ENCODE measurements at regions not wholly inside any gene's neighbourhood (a gene's known extent, or its start where the extent isn't known, plus 50 kb on each side); places are given as distances from the start of the nearest gene placed in this dataset.
"Not testable (repeated sequence)": the region's sequence is repeated elsewhere in the genome, so short reads cannot be mapped to it uniquely, and the experiment has no call there.

DNA sequence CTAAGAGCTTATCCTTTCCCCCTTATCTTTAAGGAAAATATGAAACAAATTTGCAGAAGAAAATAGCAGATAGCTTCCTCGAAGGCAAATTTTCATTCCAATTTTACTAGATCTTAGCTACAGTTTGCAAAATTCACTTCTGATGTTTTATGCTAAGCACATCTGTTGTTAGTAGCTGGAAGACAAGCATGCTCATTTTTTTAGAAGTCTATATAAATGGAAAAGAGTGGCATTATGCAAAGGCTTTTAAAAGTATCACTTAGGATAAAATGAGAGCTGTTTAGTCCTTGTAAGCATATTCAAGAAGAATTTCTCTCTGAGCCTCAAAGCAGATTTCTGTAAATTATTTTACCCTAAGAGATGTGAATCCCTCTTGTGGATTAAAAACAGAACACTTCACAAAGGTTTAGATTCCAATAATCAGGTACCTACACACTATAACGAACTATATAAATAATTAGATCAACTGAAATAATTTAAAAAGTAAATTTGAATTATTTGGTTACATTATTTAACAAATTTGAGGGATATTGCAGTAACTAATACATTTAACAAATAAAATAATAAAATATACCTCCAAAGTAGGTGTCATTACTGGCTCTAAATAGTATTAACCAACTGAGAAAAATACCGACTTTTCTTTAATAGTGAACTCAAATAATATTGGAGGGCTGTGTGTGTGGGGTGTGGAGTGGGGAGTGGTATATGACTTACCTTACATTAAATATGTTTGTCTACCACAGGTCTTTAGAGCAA lies 307.1 kb downstream of the SEMA3D start:
- no peak for DNase-seq

DNA sequence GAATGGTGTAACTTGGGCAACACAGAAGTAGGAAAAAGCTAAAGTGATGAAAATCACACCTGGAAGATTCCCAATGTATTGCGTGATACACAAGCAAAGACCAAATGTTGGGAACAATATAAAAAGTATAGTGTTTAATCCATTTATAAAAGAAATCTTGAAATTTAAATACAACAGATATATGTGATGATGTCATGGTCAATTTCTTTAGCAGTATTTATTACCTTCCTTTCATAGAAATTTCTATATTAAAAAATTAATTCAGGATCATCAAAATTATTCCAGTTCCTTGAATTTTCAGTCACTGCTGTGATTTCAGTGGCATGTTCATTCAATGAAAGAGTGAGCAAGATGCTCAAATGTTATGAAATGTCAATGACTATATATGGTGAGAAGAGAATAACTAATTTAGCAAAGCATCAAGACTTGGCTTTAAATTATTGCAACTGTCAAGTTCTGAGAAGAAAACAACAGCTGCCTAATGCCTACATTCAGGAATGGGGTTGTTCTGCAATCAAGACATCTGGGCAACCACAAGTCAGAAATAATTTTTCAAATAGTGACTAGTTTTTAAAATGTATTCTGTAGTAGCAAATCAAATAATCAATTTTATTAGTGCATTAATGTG lies 308.8 kb downstream of the SEMA3D start:
- DNase-seq = no peak

DNA sequence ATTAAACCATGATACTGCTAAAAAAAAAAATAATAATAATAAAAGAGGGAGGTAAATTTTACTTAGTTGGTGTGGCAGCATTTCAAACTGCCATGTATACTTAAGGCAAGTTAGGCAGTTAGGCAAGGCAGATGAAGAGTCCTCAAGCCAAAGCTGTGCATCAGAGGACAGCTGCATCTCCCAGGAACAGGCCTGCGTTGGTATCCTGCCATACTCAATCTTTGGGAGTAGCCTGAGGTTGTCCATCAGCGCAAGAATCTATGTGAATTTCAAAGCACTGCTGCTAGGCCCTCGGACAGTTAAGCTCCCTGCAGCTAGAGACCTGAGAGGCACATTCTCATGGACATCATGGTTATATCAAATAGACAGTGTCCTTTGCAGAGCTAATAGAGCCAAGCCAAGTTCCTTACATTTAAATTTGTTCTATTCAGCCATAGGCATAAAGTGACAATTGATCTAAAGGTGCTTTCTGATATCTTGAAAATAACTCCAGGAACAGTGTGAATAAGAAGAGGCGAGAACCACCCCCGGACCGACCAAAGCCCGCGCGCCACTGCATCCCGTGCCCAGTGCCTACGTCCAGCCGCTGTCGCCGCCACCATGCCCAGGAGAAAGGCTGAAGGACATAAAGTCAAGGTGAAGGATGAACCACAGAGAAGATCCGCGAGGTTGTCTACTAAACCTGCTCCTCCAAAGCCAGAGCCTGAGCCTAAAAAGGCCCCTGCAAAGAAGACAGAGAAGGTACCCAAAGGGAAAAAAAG lies 310.6 kb downstream of the SEMA3D start:
- DNase-seq = no peak

DNA sequence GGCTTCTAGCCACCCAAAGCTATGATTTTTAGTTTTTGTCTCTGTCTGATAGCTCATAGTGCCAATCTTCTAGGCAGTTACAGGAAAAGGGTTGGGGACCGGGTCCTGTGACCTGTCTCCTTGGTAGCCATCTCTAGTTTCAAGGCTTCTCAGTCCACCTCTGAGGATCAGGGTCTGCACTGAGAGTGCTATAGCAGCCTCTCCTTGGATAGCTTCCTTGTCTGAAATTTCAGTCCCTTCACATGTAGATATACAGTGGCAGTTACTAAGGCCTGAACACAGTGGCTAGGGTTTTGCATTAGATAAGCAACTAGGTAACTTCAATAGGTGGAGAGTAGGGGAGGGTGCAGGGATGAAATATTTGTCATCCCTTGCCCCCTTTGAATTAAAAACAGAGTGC lies 321.3 kb downstream of the SEMA3D start:
- DNase-seq = no peak

GRCh38 chr7:84857336-84857735 lies 329.5 kb downstream of the SEMA3D start:
- DNase-seq = no peak

DNA sequence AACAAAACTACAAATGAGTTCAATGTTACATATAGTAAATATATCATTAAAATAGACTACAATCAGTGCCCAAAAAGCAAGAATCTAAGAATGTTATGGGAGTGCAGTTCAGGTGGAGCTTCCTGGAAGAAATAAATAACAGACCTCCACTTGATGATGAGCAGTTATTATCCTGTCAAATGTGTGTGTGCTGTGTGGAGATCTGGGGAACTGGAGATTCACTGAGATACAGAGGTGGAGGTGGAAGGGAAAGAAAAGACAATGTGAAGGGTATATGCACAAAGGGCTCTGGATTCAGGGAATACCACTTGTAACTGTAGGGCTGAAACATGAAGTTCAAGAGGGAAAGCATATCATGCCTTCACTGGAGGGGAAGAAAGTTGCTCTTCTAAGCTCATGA lies 331.1 kb downstream of the SEMA3D start:
- DNase-seq = no peak

DNA sequence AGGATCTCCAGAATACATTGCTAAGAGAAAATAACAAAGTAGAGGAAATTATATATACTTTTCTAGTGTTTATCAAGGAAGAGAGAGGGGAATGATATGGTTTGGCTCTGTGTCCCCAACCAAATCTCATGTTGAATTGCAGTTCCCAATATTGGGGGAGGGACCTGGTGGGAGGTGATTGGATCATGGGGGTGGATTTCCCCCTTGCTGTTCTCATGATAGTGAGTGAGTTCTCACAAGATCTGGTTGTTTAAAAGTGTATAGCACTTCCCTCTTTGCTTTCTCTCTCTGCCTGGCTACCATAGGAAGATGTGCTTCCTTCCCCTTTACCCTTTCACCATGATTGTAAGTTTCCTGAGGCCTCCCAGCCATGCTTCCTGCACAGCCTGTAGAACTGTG lies 337.9 kb downstream of the SEMA3D start:
- not testable (repeated sequence) for DNase-seq

GRCh38 chr7:84848219-84848973 lies 338.5 kb downstream of the SEMA3D start:
- no peak for DNase-seq

GRCh38 chr7:84847790-84848189 lies 339.1 kb downstream of the SEMA3D start:
- no peak for DNase-seq

- DNase-seq = no peak
These were observed 339.8 kb downstream of the SEMA3D start for GRCh38 chr7:84847038-84847437.

GRCh38 chr7:84845971-84846370 lies 340.9 kb downstream of the SEMA3D start:
- DNase-seq = no peak

GRCh38 chr7:84844771-84845170 lies 342.1 kb downstream of the SEMA3D start:
- DNase-seq = no peak

- DNase-seq = no peak
These were observed 345.0 kb downstream of the SEMA3D start for GRCh38 chr7:84841809-84842208.

- no peak for DNase-seq
These were observed 348.0 kb downstream of the SEMA3D start for GRCh38 chr7:84838857-84839256.

DNA sequence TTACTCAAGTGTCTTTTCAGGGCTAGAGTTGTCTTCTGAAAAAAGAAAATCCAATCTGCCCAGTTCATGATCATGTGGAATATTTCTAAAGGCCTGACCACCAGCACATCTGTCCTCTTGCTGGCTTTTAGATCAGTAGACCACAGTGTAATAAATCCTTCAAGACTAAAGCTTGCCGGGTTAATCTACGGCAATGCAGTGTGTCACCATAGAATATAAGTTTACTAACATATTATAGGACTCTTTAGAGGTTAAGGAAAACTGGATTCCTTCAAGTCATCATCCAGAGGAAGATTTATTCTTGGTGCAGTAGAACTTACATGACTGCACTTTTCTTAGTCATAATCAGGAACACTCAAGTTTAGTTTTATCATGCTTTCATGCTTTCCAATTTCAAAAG lies 349.5 kb downstream of the SEMA3D start:
- no peak for DNase-seq

GRCh38 chr7:84829719-84830118 lies 357.1 kb downstream of the SEMA3D start:
- no peak for DNase-seq

DNA sequence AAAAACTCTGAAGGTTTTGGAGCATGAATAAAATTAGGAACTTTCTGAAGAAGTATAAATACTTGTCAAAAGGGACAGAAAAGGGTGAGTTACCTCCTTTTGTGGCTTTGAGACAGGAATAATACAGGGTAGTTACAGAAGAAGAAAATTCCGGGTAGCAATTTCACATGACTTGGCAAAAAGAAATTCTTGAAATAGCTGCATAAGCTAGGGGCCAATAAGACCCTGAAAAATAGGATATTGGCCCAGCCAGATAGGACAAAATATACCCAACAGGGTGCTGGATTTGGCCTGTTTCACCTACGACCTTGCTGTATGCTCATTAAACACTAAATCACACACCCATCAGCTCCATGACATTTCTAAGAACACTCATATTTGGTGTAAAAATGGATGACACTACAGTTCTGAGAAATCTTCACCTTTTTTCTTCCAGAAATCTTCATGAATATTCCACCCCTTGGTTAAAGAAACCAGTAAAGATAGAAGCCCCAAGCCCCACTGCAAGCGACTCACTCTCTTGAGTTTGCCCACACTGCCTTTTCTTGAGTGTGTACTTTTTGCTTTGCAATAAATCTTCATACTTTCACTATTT lies 362.7 kb downstream of the SEMA3D start:
- DNase-seq = no peak

DNA sequence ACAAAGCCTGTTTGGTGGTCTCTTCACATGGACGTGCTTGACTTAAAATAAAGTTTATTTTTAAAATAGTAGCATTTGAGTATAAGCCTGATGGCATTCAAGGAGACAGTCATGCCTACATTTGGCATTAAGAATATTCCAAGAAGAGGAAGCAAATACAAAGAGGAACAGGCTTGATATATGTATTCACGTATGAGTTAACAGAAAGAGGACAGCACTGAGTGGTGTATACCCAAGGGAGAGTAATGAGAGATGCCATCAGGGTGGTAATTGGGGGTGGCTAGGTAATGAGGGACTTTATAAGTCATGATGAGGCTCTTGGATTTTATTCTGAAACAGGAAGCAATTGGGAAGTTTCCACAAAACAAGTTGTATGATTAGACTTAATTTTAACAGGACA lies 363.3 kb downstream of the SEMA3D start:
- no peak for DNase-seq

DNA sequence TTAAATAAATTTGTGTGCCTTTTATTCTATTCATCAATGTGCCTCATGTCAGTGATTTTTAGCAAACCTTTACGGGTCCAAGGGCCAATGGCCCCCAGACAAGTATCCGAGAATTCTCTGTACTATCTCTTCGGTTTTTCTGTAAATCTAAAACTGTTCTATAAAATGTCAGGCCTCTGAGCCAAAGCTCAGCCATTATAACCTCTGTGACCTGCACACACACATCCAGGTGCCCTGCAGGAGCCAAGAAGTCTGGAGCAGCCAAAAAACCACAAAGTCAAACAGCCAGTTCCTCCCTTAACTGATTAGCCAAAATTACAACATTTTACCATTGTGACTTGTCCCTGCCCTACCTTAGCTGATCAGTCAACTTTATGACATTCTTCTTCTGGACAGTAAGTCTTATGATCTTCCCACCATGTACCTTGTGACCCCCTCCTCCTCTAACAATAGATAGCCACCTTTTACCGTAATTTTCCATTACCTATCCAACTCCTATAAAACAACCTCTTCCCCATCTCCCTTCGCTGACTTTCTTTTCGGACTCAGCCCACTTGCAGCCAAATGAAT lies 363.8 kb downstream of the SEMA3D start:
- no peak for DNase-seq

DNA sequence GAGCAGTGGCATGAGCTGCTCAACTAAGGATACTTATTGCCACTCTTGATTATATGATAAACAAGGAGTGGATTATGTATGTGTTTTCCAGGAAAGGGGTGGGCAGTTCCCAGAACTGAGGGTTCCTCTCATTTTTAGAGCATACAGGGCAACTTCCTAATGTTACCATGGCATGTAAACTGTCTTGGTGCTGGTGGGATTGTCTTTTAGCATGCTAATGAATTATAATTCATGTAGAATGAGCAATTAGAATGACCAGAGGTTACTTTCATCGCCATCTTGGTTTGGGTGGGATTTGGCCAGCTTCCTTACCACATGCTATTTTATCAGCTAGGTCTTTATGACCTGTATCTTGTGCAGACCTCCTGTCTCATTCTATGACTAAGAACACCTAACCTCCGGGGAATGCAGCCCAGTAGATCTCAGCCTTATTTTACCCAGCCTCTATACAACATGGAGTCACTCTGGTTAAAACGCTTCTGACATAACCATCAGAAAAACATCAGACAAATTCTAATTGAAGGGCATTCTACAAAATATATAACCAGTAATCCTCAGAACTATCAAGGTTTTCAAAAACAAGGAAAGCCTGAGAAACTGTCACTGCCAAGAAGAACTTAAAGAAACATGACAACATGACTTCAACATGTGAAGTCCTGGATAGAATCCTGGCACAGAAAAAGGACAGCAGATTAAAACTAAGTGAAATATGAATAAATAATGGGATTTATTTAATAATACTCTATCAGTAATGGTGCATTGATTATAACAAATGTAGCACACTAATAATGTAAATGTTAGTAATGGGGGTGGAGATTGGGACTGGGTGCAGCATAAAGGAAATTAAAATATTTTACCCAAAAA lies 365.0 kb downstream of the SEMA3D start:
- DNase-seq = no peak

- no peak for DNase-seq
These were observed 366.4 kb downstream of the SEMA3D start for GRCh38 chr7:84820481-84820880.

DNA sequence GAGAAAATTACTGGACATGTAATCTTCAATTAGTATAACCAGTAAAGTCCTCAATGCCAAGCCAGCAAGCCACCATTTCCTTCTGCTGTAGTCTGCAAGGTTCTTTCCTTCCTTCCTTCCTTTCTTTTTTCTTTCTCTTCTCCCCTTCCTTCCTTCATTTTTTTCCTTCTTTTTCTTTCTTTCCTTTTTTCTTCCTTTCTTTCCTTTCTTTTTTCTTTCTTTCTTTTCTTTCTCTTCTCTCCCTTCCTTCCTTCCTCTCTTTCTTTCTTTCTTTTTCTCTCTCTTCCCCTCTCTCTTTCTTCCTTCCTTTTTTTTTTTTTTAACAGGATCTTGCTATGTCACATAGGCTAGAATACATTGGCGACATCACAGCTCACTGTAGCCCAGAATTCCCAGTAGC lies 369.8 kb downstream of the SEMA3D start:
- no peak for DNase-seq
